AG09309 (cell line): ENCODE measurements at regions not wholly inside any gene's neighbourhood (a gene's known extent, or its start where the extent isn't known, plus 50 kb on each side); places are given as distances from the start of the nearest gene placed in this dataset.

Source experiments
- DNase-seq: peaks from one replicate; pipeline ENCODE4 v3.0.0-alpha.2; 2010; ENCODE audit warnings: low read depth
- H3K4me3 ChIP-seq: 2 replicates; pipeline ENCODE4 v1.5.1; 2011; ENCODE audit warnings: mild to moderate bottlenecking, low read depth, low read length, moderate library complexity; ENCODE audit not compliant: control insufficient read depth
- CTCF ChIP-seq: IDR thresholded peaks from 2 replicates; pipeline ENCODE4 v1.5.1; 2011; ENCODE audit warnings: mild to moderate bottlenecking, low read depth, low read length, inconsistent platforms; ENCODE audit not compliant: insufficient read depth, control insufficient read depth; ENCODE audit errors: missing control alignments

- H3K4me3 ChIP-seq = no peak overlapping the region
- no peak for TF ChIP-seq CTCF
- DNase-seq = no peak
Observed at GRCh38 chr6:11393713-11394627, 143.6 kb upstream of the TMEM170B start.

- DNase-seq = no peak
- TF ChIP-seq CTCF = no peak
- H3K4me3 ChIP-seq = no peak overlapping the region
Observed at GRCh38 chr6:11392778-11393507, 144.6 kb upstream of the TMEM170B start.

DNA sequence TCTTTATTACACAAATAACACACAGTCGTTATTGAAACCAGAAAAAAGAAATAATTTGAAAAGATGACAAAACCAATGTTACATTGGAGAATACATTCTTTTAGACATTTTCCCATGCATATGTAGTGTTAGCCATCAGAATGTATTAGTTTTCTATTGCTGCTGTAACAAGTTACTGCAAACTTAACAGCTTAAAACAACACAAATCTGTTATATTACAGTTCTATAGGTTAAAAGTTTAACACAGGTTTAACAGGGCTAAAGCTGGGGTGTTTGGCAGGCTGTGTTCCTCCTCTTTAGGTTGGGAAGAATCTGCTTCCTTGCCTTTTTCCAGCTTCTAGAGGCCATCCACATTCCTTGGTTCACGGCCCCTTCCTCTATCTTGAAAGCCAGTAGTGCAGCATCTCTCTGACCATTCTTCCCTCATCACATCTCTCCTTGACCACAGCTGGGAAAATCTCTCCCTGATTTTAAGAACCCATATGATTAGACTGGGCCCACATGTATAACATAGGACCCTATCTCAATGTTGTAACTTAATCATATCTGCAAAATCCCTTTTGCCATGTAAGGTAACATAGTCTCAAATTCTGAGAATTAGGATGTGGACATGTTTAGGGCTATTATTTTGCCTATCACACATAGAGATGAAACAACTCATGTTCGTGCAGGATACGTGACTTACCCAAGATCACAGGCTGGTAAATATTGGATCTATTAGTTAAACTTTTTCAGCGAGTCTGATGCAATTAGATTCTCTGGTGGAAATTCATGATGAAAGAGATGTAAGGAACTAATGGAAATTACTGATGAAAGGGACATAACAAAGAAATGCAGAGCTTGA is 145.4 kb upstream of the TMEM170B start:
- TF ChIP-seq CTCF = no peak
- no peak overlapping the region for H3K4me3 ChIP-seq
- DNase-seq = no peak

GRCh38 chr6:11389977-11390376 is 147.6 kb upstream of the TMEM170B start:
- H3K4me3 ChIP-seq = no peak overlapping the region
- no peak for DNase-seq
- no peak for TF ChIP-seq CTCF

DNA sequence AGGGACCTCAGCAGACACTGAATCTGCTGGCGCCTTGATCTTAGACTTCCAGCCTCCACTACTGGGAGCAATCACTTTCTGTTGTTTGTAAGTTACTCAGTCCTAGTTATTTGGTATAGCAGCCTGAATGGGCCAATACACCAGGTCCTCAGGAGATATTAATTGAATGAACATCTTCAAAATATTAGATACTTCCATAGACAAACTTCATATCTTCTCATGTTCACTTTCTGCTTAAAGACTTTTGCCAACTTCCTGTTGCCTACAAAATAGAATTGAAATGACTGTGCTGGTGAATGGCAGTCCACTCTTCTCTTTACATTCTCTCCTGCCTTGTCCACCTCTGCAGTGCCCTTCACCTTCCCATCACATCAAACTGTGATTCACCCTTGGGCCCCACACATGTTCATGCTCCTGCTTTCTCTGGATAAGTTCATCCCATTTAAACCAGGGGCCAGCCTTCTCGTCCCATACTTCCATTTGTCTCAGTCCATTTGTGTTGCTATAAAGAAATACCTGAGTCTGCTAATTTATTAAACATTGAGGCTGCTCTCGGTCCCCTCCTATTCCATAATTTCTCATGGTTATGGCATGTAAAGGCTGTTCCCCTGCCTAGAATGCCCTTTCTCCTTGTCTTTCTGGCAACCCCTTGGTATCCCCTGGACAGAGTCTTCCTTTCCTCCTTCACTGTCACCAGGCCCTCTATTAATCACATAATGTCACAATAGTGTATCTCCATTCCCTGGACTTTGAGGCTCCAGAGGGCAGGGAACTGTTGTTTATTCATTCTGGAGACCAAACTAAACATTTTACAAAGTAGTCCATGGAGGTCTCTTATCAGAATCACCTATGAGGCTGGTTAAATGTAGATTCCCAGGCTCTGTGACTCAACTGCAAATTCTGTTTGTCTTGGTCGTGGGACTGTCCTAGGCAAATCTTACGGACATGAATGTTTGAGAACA is 148.3 kb upstream of the TMEM170B start:
- no peak for TF ChIP-seq CTCF
- H3K4me3 ChIP-seq = no peak overlapping the region
- no peak for DNase-seq
